Osteoblast (primary cell): ENCODE measurements at regions not wholly inside any gene's neighbourhood (a gene's known extent, or its start where the extent isn't known, plus 50 kb on each side); places are given as distances from the start of the nearest gene placed in this dataset.
A peak's percentile ranks its signal among the peaks of the same experiment; 100 is the strongest.

Experiments
- DNase-seq: peaks from one replicate; pipeline ENCODE4 v3.0.0; 2011; ENCODE audit warnings: low spot score, mixed read lengths; ENCODE audit not compliant: insufficient read length; ENCODE audit errors: missing footprints
- H2AFZ ChIP-seq: 2 replicates; pipeline ENCODE4 v1.6.0; 2011; ENCODE audit warnings: mild to moderate bottlenecking, low read length
- H3K27ac ChIP-seq: 2 replicates; pipeline ENCODE4 v1.5.1; 2011; ENCODE audit warnings: mild to moderate bottlenecking, low read depth, low read length, moderate library complexity
- H3K27me3 ChIP-seq: 2 replicates; pipeline ENCODE4 v1.6.0; 2012; ENCODE audit warnings: mild to moderate bottlenecking, control low read depth, inconsistent platforms, low read length, moderate library complexity; ENCODE audit not compliant: insufficient read depth
- H3K36me3 ChIP-seq: 2 replicates; pipeline ENCODE4 v1.5.1; 2011; ENCODE audit warnings: mild to moderate bottlenecking, low read length, control low read depth, moderate library complexity; ENCODE audit not compliant: insufficient read depth
- H3K4me1 ChIP-seq: 2 replicates; pipeline ENCODE4 v1.5.1; 2011; ENCODE audit warnings: mild to moderate bottlenecking, low read length, control low read depth, moderate library complexity; ENCODE audit not compliant: insufficient read depth
- H3K4me2 ChIP-seq: 2 replicates; pipeline ENCODE4 v1.6.0; 2011; ENCODE audit warnings: mild to moderate bottlenecking, low read length; ENCODE audit not compliant: insufficient read depth
- H3K4me3 ChIP-seq: fragments of 200-600 bp; sonication (generic); 3 replicates; pipeline ENCODE4 v1.5.1; 2012; ENCODE audit warnings: mild to moderate bottlenecking, low read length, inconsistent platforms; ENCODE audit not compliant: insufficient read depth
- H3K79me2 ChIP-seq: 2 replicates; pipeline ENCODE4 v1.6.0; 2012; ENCODE audit warnings: mild to moderate bottlenecking, low read length, control low read depth, inconsistent platforms; ENCODE audit not compliant: insufficient read depth
- H3K9me3 ChIP-seq: 2 replicates; pipeline ENCODE4 v1.5.1; 2011; ENCODE audit warnings: low read depth, low read length, control low read depth
- H4K20me1 ChIP-seq: 2 replicates; pipeline ENCODE4 v1.6.0; 2012; ENCODE audit warnings: mild to moderate bottlenecking, low read length, control low read depth; ENCODE audit not compliant: insufficient read depth
- CTCF ChIP-seq: IDR thresholded peaks from 2 replicates; pipeline ENCODE4 v1.5.1; 2011; ENCODE audit warnings: mild to moderate bottlenecking, low read depth, low read length, moderate library complexity; ENCODE audit errors: extremely low read depth

GRCh38 chr5:175805256-175806011, 65.9 kb upstream of the CPLX2 start:
- H3K4me2 ChIP-seq: no peak overlapping the region
- peaks cover 5% of the 10 kb centered on the region for H3K27me3 ChIP-seq
- H3K79me2 ChIP-seq: no peaks in the 10 kb centered on the region
- H2AFZ ChIP-seq: no peak overlapping the region
- H3K4me1 ChIP-seq: peaks cover 7% of the 10 kb centered on the region
- peaks cover 3% of the 10 kb centered on the region for H4K20me1 ChIP-seq
- H3K4me3 ChIP-seq: no peak overlapping the region
- no peaks in the 10 kb centered on the region for H3K9me3 ChIP-seq
- no peak for DNase-seq
- no peak for TF ChIP-seq CTCF
- no peaks in the 10 kb centered on the region for H3K36me3 ChIP-seq
- H3K27ac ChIP-seq: no peak overlapping the region

GRCh38 chr5:175808711-175809110, 62.7 kb upstream of the CPLX2 start:
- no peaks in the 10 kb centered on the region for H3K9me3 ChIP-seq
- DNase-seq: no peak
- H3K36me3 ChIP-seq: no peaks in the 10 kb centered on the region
- H3K27ac ChIP-seq: no peak overlapping the region
- no peak overlapping the region for H3K4me2 ChIP-seq
- peaks cover 9% of the 10 kb centered on the region for H3K27me3 ChIP-seq
- H4K20me1 ChIP-seq: peaks cover 3% of the 10 kb centered on the region
- H2AFZ ChIP-seq: no peak overlapping the region
- no peaks in the 10 kb centered on the region for H3K79me2 ChIP-seq
- no peak for TF ChIP-seq CTCF
- H3K4me3 ChIP-seq: no peak overlapping the region
- H3K4me1 ChIP-seq: peaks cover 7% of the 10 kb centered on the region

DNA sequence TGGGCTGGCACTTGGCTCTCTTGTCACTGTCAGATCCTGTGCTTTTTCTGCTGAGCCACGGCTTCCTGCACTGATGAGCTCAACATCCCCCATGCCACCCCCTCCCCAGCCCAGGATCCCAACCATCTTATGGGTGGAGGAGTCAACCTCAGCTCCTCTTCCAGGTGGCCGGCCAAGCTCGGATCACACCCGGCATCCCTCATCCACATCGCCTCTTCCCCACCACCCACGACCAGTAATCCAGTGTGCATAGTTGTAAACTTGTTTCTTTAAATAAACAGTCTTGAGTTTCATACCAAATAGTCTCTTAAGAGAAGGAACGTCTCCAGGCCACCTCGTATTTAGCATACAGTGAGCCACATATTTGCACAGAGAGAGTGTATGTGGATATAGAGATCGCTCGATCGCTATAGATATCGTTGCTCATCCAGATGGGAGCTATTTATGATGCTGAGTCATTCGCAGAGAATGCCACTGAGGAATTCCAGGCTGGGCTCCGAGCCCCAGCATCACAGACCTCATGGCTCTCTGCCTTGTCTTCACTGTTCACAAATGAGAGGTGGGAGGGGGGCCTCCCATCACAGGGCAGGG, 61.8 kb upstream of the CPLX2 start:
- H3K4me1 ChIP-seq: peaks cover 9% of the 10 kb centered on the region
- H3K27me3 ChIP-seq: peaks cover 9% of the 10 kb centered on the region
- TF ChIP-seq CTCF: no peak
- no peak overlapping the region for H2AFZ ChIP-seq
- H3K4me2 ChIP-seq: no peak overlapping the region
- no peak overlapping the region for H3K27ac ChIP-seq
- peak; percentile 87 for DNase-seq
- H3K9me3 ChIP-seq: no peaks in the 10 kb centered on the region
- H3K4me3 ChIP-seq: no peak overlapping the region
- H4K20me1 ChIP-seq: peaks cover 3% of the 10 kb centered on the region
- no peaks in the 10 kb centered on the region for H3K79me2 ChIP-seq
- no peaks in the 10 kb centered on the region for H3K36me3 ChIP-seq

GRCh38 chr5:175810457-175810856, 60.9 kb upstream of the CPLX2 start:
- no peak overlapping the region for H3K4me2 ChIP-seq

More at GRCh38 chr5:175810457-175810856, 60.9 kb upstream of the CPLX2 start:
- H3K36me3 ChIP-seq: no peaks in the 10 kb centered on the region
- no peak overlapping the region for H3K4me3 ChIP-seq
- no peak for DNase-seq
- H3K4me1 ChIP-seq: peaks cover 13% of the 10 kb centered on the region
- no peaks in the 10 kb centered on the region for H3K9me3 ChIP-seq
- no peaks in the 10 kb centered on the region for H3K79me2 ChIP-seq
- no peak overlapping the region for H2AFZ ChIP-seq
- no peak for TF ChIP-seq CTCF
- H4K20me1 ChIP-seq: peaks cover 3% of the 10 kb centered on the region
- peaks cover 9% of the 10 kb centered on the region for H3K27me3 ChIP-seq
- no peak overlapping the region for H3K27ac ChIP-seq
